ENCODE measurements at regions not wholly inside any gene's neighbourhood (a gene's known extent, or its start where the extent isn't known, plus 50 kb on each side); places are given as distances from the start of the nearest gene placed in this dataset.

DNA sequence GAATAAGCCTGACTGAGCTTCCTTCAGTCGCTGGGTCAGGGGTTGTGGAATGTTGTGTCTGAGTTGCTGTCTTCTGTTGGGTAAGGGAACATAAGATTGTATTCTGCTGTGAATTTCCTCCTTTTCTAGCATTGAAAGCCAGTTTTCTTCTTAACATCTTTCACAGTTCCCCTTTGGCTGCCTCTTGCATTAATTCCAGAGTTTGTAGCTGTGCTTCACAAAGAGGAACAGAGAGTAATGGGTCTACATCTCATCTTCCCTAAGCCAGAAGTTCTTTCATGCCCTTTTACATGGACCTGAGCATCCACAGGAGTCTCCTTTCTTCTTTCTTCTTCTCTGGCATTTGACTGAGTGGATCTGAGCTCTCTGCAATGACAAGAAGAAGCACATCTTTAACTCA lies 686.8 kb downstream of the KCTD16 start:
- TF ChIP-seq ELF3 (CRISPR knock-in tag; IDR thresholded peaks at IDR 0.05) (no peak), MTA3 (CRISPR knock-in tag; IDR thresholded peaks at IDR 0.05) (no peak), ZNF274 (CRISPR knock-in tag; IDR thresholded peaks at IDR 0.05) (no peak), RFX5 (IDR thresholded peaks at IDR 0.05; ENCODE audit: low read depth, low read length) (no peak)
- TF ChIP-seq, protein P1, sequence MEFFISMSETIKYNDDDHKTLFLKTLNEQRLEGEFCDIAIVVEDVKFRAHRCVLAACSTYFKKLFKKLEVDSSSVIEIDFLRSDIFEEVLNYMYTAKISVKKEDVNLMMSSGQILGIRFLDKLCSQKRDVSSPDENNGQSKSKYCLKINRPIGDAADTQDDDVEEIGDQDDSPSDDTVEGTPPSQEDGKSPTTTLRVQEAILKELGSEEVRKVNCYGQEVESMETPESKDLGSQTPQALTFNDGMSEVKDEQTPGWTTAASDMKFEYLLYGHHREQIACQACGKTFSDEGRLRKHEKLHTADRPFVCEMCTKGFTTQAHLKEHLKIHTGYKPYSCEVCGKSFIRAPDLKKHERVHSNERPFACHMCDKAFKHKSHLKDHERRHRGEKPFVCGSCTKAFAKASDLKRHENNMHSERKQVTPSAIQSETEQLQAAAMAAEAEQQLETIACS (CRISPR knock-in tag; IDR thresholded peaks at IDR 0.05) = no peak

All from HepG2 (cell line).